Activated CD4-positive, alpha-beta memory T cell treated with anti-CD3 and anti-CD28 coated beads for 36 hours (primary cell): ENCODE measurements at regions not wholly inside any gene's neighbourhood (a gene's known extent, or its start where the extent isn't known, plus 50 kb on each side); places are given as distances from the start of the nearest gene placed in this dataset.

ENCODE experiments used
- CTCF ChIA-PET: fragments of 350-600 bp; sonication (Branson Sonifier 250); formaldehyde crosslinking; loops from one replicate; lab custom pipeline; 2021; ENCODE audit warnings: antibody characterized with exemption, inconsistent platforms; lab: Charles Lee
- POLR2A ChIA-PET: fragments of 350-600 bp; sonication (Branson Sonifier 250); formaldehyde crosslinking; loops from one replicate; lab custom pipeline; 2021; ENCODE audit warnings: antibody characterized with exemption; lab: Charles Lee
- DNase-seq: peaks from one replicate; pipeline ENCODE4 v3.0.0-alpha.2; 2020
- H3K27ac Mint-ChIP-seq: one replicate; pipeline ENCODE4 v1.8.0; 2021; ENCODE audit warnings: mixed read lengths
- H3K27me3 Mint-ChIP-seq: one replicate; pipeline ENCODE4 v1.8.0; 2021; ENCODE audit warnings: mixed read lengths
- H3K36me3 Mint-ChIP-seq: one replicate; pipeline ENCODE4 v1.8.0; 2021; ENCODE audit warnings: mixed read lengths
- H3K4me1 Mint-ChIP-seq: one replicate; pipeline ENCODE4 v1.8.0; 2021; ENCODE audit warnings: low read depth, mixed read lengths
- H3K4me3 Mint-ChIP-seq: one replicate; pipeline ENCODE4 v1.8.0; 2021; ENCODE audit warnings: mild to moderate bottlenecking, mixed read lengths
- H3K9me3 Mint-ChIP-seq: one replicate; pipeline ENCODE4 v1.8.0; 2021; ENCODE audit warnings: mixed read lengths
- intact Hi-C: fragments of 100-400 bp; cut with micrococcal nuclease; formaldehyde crosslinking; loops from one replicate; pipeline ENCODE4 v1.15.1; 2023

DNA sequence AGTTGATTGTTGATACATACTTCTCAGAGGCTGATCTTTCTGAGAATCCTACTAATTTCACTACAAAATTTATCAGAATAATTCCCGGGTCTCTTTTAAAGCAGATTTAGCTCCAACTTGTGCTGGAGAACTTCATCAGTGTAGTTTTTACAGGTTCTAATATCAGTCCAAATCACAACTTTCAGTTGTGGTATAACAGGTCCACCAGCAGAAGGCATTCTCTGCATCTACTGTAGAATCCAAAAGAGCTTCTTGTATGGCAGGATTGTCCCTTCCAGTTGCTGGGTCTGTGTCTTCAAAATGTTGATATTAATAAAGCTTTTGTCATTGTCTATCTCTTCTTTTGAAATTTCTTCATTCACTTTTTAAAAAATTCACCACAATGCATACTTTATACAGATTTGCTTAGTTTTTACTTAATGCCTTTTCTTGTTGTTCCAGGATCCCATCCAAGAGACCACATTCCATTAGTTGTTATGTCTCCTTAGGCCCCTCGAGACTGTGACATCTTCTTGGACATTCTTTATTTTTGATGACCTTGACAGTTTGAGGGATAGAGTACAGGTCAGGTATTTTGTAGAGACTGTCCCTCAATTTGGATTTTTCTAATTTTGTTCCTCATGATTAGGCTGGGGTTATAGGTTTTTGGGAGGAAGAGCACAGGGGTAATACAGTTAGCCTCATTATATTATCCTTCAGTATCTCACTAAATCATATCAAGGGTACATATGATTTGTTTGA lies 490.5 kb upstream of the MEX3C start:
- DNase-seq: no peak
- POLR2A ChIA-PET: no interaction called here
- CTCF ChIA-PET: interaction anchor here (0.8 kb wide), 1 partner anchor 19 kb away, joined by 3 read pairs; no protein-coding TSS in a partner anchor

GRCh38 chr18:51692612-51693011 lies 495.1 kb upstream of the MEX3C start:
- Mint-ChIP-seq H3K27ac (no peak overlapping the region), H3K4me3 (no peak overlapping the region), H3K9me3 (no peaks in the 10 kb centered on the region), H3K36me3 (no peaks in the 10 kb centered on the region), H3K27me3 (no peaks in the 10 kb centered on the region), H3K4me1 (no peaks in the 10 kb centered on the region)
- POLR2A ChIA-PET: no interaction called here
- CTCF ChIA-PET: no interaction called here
- intact Hi-C loops: no loop called here
- no peak for DNase-seq

More for the DNA sequence above, 490.5 kb upstream of the MEX3C start:
- Mint-ChIP-seq H3K27ac (no peak overlapping the region), H3K36me3 (no peaks in the 10 kb centered on the region), H3K9me3 (no peaks in the 10 kb centered on the region), H3K4me3 (no peak overlapping the region), H3K27me3 (no peaks in the 10 kb centered on the region), H3K4me1 (no peaks in the 10 kb centered on the region)
- intact Hi-C loops: no loop called here

GRCh38 chr18:51711298-51711889 lies 513.9 kb upstream of the MEX3C start:
- Mint-ChIP-seq H3K27ac (no peak overlapping the region), H3K27me3 (no peaks in the 10 kb centered on the region), H3K4me1 (no peaks in the 10 kb centered on the region), H3K36me3 (peaks cover 4% of the 10 kb centered on the region), H3K9me3 (peaks cover 19% of the 10 kb centered on the region), H3K4me3 (no peak overlapping the region)
- CTCF ChIA-PET: no interaction called here
- intact Hi-C loops: no loop called here
- POLR2A ChIA-PET: no interaction called here
- no peak for DNase-seq

GRCh38 chr18:51712821-51713220 lies 515.3 kb upstream of the MEX3C start:
- POLR2A ChIA-PET: no interaction called here
- H3K27me3 Mint-ChIP-seq: no peaks in the 10 kb centered on the region
- peaks cover 9% of the 10 kb centered on the region for H3K9me3 Mint-ChIP-seq
- H3K4me3 Mint-ChIP-seq: no peak overlapping the region
- no peak overlapping the region for H3K27ac Mint-ChIP-seq
- H3K4me1 Mint-ChIP-seq: no peaks in the 10 kb centered on the region
- intact Hi-C loops: no loop called here
- no peak for DNase-seq
- H3K36me3 Mint-ChIP-seq: no peaks in the 10 kb centered on the region
- CTCF ChIA-PET: no interaction called here

GRCh38 chr18:51716277-51716676 lies 518.8 kb upstream of the MEX3C start:
- Mint-ChIP-seq H3K4me1 (no peaks in the 10 kb centered on the region), H3K36me3 (no peaks in the 10 kb centered on the region), H3K27ac (no peak overlapping the region), H3K4me3 (no peak overlapping the region), H3K27me3 (peaks cover 2% of the 10 kb centered on the region), H3K9me3 (peaks cover 9% of the 10 kb centered on the region)
- no peak for DNase-seq
- CTCF ChIA-PET: no interaction called here
- POLR2A ChIA-PET: no interaction called here
- intact Hi-C loops: no loop called here

DNA sequence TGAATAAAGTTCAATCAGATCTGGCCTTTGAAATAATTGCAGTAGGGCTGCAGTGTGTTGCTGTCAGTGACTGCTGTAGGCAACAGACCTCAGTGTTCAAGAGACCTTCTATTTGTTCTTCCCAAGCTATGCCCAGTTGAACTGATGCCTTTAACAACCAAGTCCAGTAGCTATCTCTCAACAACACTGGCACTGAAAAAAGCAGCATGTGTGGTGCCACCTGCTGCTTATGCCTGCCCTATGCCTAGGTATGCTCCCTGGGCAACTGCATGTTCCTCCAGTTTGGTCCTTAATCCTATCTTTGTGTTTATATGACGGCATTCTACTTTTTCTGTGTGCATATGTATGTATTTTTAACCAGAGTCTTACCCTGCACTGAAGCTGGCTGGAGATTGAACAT lies 523.9 kb upstream of the MEX3C start:
- CTCF ChIA-PET: interaction anchor here (0.6 to 1.2 kb wide), 2 partner anchors 610 to 614 kb away, joined by 3 to 7 read pairs; no protein-coding TSS in a partner anchor
- POLR2A ChIA-PET: no interaction called here

GRCh38 chr18:51721996-51722395 lies 524.5 kb upstream of the MEX3C start:
- no peaks in the 10 kb centered on the region for H3K4me1 Mint-ChIP-seq
- no peaks in the 10 kb centered on the region for H3K36me3 Mint-ChIP-seq
- intact Hi-C loops: loop anchor here (2.0 to 10.0 kb wide), 2 partner anchors 53 to 617 kb away; no protein-coding TSS in a partner anchor
- POLR2A ChIA-PET: no interaction called here
- no peaks in the 10 kb centered on the region for H3K9me3 Mint-ChIP-seq
- CTCF ChIA-PET: interaction anchor here (1.2 kb wide), 1 partner anchor 611 kb away, joined by 7 read pairs; no protein-coding TSS in a partner anchor
- H3K4me3 Mint-ChIP-seq: no peak overlapping the region
- DNase-seq: no peak
- peaks cover 3% of the 10 kb centered on the region for H3K27me3 Mint-ChIP-seq
- H3K27ac Mint-ChIP-seq: no peak overlapping the region

More for the DNA sequence above, 523.9 kb upstream of the MEX3C start:
- DNase-seq: peak; percentile 31
- Mint-ChIP-seq H3K27ac (no peak overlapping the region), H3K27me3 (peaks cover 2% of the 10 kb centered on the region), H3K9me3 (no peaks in the 10 kb centered on the region), H3K4me3 (no peak overlapping the region), H3K36me3 (no peaks in the 10 kb centered on the region), H3K4me1 (no peaks in the 10 kb centered on the region)
- intact Hi-C loops: loop anchor here (2.0 to 10.0 kb wide), 2 partner anchors 53 to 617 kb away; no protein-coding TSS in a partner anchor

GRCh38 chr18:51724790-51725721 lies 527.6 kb upstream of the MEX3C start:
- POLR2A ChIA-PET: no interaction called here
- Mint-ChIP-seq H3K4me1 (no peaks in the 10 kb centered on the region), H3K4me3 (no peak overlapping the region), H3K36me3 (no peaks in the 10 kb centered on the region), H3K27ac (no peak overlapping the region), H3K9me3 (no peaks in the 10 kb centered on the region), H3K27me3 (peaks cover 3% of the 10 kb centered on the region)
- CTCF ChIA-PET: no interaction called here
- DNase-seq: no peak
- intact Hi-C loops: loop anchor here (10.0 kb wide), 1 partner anchor 620 kb away; no protein-coding TSS in a partner anchor

DNA sequence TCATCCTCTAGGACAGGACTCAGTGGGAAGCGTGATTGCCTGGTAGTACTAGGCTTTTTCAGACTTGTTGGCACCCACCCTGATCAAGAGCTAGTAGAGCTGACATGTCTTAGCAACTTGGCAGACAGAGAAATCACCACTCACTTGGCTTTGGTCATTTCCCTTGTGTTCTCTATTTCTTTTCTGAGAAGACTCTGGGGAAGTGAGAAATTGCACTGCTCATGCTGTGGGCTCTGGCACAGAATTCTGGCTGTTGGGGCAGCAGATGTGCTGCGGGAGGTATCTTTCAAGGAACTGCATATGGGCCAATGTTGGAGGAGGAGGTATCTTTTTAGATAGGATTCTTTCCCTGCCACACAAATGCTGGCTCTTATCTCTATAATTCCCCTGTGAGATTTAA lies 529.1 kb upstream of the MEX3C start:
- no peak overlapping the region for H3K4me3 Mint-ChIP-seq
- H3K4me1 Mint-ChIP-seq: no peaks in the 10 kb centered on the region
- intact Hi-C loops: loop anchor here (10.0 kb wide), 1 partner anchor 622 kb away; no protein-coding TSS in a partner anchor
- no peaks in the 10 kb centered on the region for H3K9me3 Mint-ChIP-seq
- no peak for DNase-seq
- POLR2A ChIA-PET: no interaction called here
- peaks cover 3% of the 10 kb centered on the region for H3K27me3 Mint-ChIP-seq
- no peaks in the 10 kb centered on the region for H3K36me3 Mint-ChIP-seq
- CTCF ChIA-PET: no interaction called here
- H3K27ac Mint-ChIP-seq: no peak overlapping the region

GRCh38 chr18:51727780-51728179 lies 530.3 kb upstream of the MEX3C start:
- POLR2A ChIA-PET: no interaction called here
- DNase-seq: no peak
- no peak overlapping the region for H3K27ac Mint-ChIP-seq
- H3K4me1 Mint-ChIP-seq: no peaks in the 10 kb centered on the region
- peaks cover 3% of the 10 kb centered on the region for H3K27me3 Mint-ChIP-seq
- H3K9me3 Mint-ChIP-seq: no peaks in the 10 kb centered on the region
- H3K4me3 Mint-ChIP-seq: no peak overlapping the region
- no peaks in the 10 kb centered on the region for H3K36me3 Mint-ChIP-seq
- intact Hi-C loops: loop anchor here (10.0 kb wide), 1 partner anchor 623 kb away; no protein-coding TSS in a partner anchor
- CTCF ChIA-PET: no interaction called here

DNA sequence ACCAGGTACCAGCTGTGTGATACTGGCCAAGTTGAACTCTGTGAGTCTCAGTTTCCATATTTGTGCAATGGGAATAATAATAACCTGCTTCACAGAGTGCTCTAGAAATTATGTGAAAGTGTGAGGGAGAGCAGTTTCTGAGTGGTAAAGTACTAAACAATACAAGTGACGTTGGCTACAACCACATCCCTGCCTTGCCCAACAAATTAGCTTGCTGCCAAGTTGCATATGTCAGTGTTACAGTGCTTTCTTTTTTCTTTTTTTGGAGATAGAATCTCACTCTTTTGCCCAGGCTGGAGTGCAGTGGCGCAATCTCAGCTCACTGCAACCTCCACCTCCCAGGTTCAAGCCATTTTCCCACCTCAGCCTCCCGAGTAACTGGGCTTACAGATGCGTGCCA lies 533.6 kb upstream of the MEX3C start:
- Mint-ChIP-seq H3K4me1 (no peaks in the 10 kb centered on the region), H3K27me3 (peaks cover 3% of the 10 kb centered on the region), H3K9me3 (no peaks in the 10 kb centered on the region), H3K36me3 (no peaks in the 10 kb centered on the region), H3K4me3 (no peak overlapping the region), H3K27ac (no peak overlapping the region)
- intact Hi-C loops: loop anchor here (5.0 kb wide), 1 partner anchor 604 kb away; no protein-coding TSS in a partner anchor
- POLR2A ChIA-PET: no interaction called here
- no peak for DNase-seq
- CTCF ChIA-PET: no interaction called here

GRCh38 chr18:51734576-51734975 lies 537.1 kb upstream of the MEX3C start:
- H3K27me3 Mint-ChIP-seq: peaks cover 1% of the 10 kb centered on the region
- POLR2A ChIA-PET: no interaction called here
- H3K27ac Mint-ChIP-seq: no peak overlapping the region
- H3K36me3 Mint-ChIP-seq: no peaks in the 10 kb centered on the region
- H3K4me3 Mint-ChIP-seq: no peak overlapping the region
- CTCF ChIA-PET: no interaction called here
- no peaks in the 10 kb centered on the region for H3K9me3 Mint-ChIP-seq
- intact Hi-C loops: loop anchor here (5.0 kb wide), 1 partner anchor 607 kb away; no protein-coding TSS in a partner anchor
- H3K4me1 Mint-ChIP-seq: no peaks in the 10 kb centered on the region
- no peak for DNase-seq
